GM12891 (cell line): ENCODE measurements at regions not wholly inside any gene's neighbourhood (a gene's known extent, or its start where the extent isn't known, plus 50 kb on each side); places are given as distances from the start of the nearest gene placed in this dataset.

ENCODE experiments used
- POLR2A ChIP-seq: IDR thresholded peaks from 2 replicates; pipeline ENCODE4 v1.6.1; 2011; ENCODE audit warnings: low read depth, low read length, control low read depth
- POLR2AphosphoS5 ChIP-seq: IDR thresholded peaks from 2 replicates; pipeline ENCODE4 v1.6.1; 2011; ENCODE audit warnings: low read depth, low read length, control low read depth
- SPI1 ChIP-seq: IDR thresholded peaks from 2 replicates; pipeline ENCODE4 v1.6.1; 2011; ENCODE audit warnings: low read depth, low read length, control low read depth
- TAF1 ChIP-seq: IDR thresholded peaks from 2 replicates; pipeline ENCODE4 v1.6.1; 2011; ENCODE audit warnings: low read depth, low read length, control low read depth

DNA sequence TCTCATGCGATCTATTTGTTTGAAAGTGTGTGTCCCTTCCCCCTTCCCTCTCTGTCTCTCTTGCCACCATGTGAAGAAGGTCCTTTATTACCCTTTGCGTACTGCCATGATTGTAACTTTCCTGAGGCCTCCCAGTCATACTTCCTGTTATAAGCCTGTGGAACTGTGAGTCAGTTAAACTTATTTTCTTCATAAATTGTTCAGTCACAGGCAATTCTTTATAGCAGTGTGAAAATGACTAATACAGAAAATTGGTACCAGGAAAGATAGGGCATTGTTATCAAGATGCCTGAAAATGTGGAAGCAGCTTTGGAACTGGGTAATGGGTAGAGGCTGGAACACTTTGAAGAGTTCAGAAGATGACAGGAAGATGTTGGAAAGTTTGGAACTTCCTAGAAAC is 743.7 kb upstream of the NECTIN3 start:
- TF ChIP-seq POLR2AphosphoS5 (no peak), TAF1 (no peak), POLR2A (no peak), SPI1 (no peak)
